ENCODE measurements at regions not wholly inside any gene's neighbourhood (a gene's known extent, or its start where the extent isn't known, plus 50 kb on each side); places are given as distances from the start of the nearest gene placed in this dataset.

GRCh38 chr12:102533483-102534215, 53.3 kb upstream of the IGF1 start:
- TF ChIP-seq CTCF (IDR thresholded peaks at IDR 0.05) = no peak
- TF ChIP-seq POLR2AphosphoS5 (IDR thresholded peaks at IDR 0.05) = no peak
